ENCODE measurements at regions not wholly inside any gene's neighbourhood (a gene's known extent, or its start where the extent isn't known, plus 50 kb on each side); places are given as distances from the start of the nearest gene placed in this dataset.
"Not testable (repeated sequence)": the region's sequence is repeated elsewhere in the genome, so short reads cannot be mapped to it uniquely, and the experiment has no call there.

- DNase-seq (ENCODE audit: low spot score), result no peak
These were observed 362.8 kb upstream of the FOXK1 start for GRCh38 chr7:4319280-4319679.

- no peak for DNase-seq (ENCODE audit: low spot score)
These were observed 356.4 kb upstream of the FOXK1 start for GRCh38 chr7:4325732-4326131.

- DNase-seq (ENCODE audit: low spot score), result no peak
These were observed 350.4 kb upstream of the FOXK1 start for GRCh38 chr7:4331711-4332110.

- no peak for DNase-seq (ENCODE audit: low spot score)
These were observed 343.5 kb upstream of the FOXK1 start for GRCh38 chr7:4338556-4338955.

GRCh38 chr7:4343272-4344247 is 338.5 kb upstream of the FOXK1 start:
- no peak for DNase-seq (ENCODE audit: low spot score)

GRCh38 chr7:4345004-4345403 is 337.1 kb upstream of the FOXK1 start:
- no peak for DNase-seq (ENCODE audit: low spot score)

GRCh38 chr7:4352069-4352468 is 330.0 kb upstream of the FOXK1 start:
- DNase-seq (ENCODE audit: low spot score), result no peak

- no peak for DNase-seq (ENCODE audit: low spot score)
These were observed 320.3 kb upstream of the FOXK1 start for GRCh38 chr7:4361774-4362173.

- DNase-seq (ENCODE audit: low spot score), result no peak
These were observed 298.5 kb upstream of the FOXK1 start for GRCh38 chr7:4383584-4383983.

GRCh38 chr7:4386190-4386589 is 295.9 kb upstream of the FOXK1 start:
- no peak for DNase-seq (ENCODE audit: low spot score)

- DNase-seq (ENCODE audit: low spot score), result not testable (repeated sequence)
These were observed 291.0 kb upstream of the FOXK1 start for GRCh38 chr7:4391103-4391502.

- DNase-seq (ENCODE audit: low spot score), result no peak
These were observed 287.4 kb upstream of the FOXK1 start for GRCh38 chr7:4394736-4395135.

GRCh38 chr7:4399121-4399520 is 283.0 kb upstream of the FOXK1 start:
- DNase-seq (ENCODE audit: low spot score), result no peak

GRCh38 chr7:4399596-4399995 is 282.5 kb upstream of the FOXK1 start:
- DNase-seq (ENCODE audit: low spot score), result no peak

GRCh38 chr7:4406288-4407058 is 275.6 kb upstream of the FOXK1 start:
- DNase-seq (ENCODE audit: low spot score), result no peak

GRCh38 chr7:4409946-4410345 is 272.1 kb upstream of the FOXK1 start:
- no peak for DNase-seq (ENCODE audit: low spot score)

GRCh38 chr7:4416396-4417056 is 265.6 kb upstream of the FOXK1 start:
- no peak for DNase-seq (ENCODE audit: low spot score)

GRCh38 chr7:4428526-4428925 is 253.6 kb upstream of the FOXK1 start:
- DNase-seq (ENCODE audit: low spot score), result no peak

GRCh38 chr7:4430227-4430626 is 251.9 kb upstream of the FOXK1 start:
- no peak for DNase-seq (ENCODE audit: low spot score)

- DNase-seq (ENCODE audit: low spot score), result no peak
These were observed 247.8 kb upstream of the FOXK1 start for GRCh38 chr7:4434306-4434705.

GRCh38 chr7:4436361-4436895 is 245.7 kb upstream of the FOXK1 start:
- no peak for DNase-seq (ENCODE audit: low spot score)

GRCh38 chr7:4436936-4437335 is 245.2 kb upstream of the FOXK1 start:
- no peak for DNase-seq (ENCODE audit: low spot score)

All from cerebellar cortex (tissue), 1 donor.